ENCODE measurements at regions not wholly inside any gene's neighbourhood (a gene's known extent, or its start where the extent isn't known, plus 50 kb on each side); places are given as distances from the start of the nearest gene placed in this dataset.

GRCh38 chr5:121559832-121560231 is 291.9 kb upstream of the FTMT start:
- H3K4me3 ChIP-seq (replicated peaks in 1 of 2; ENCODE audit: low read depth in 1 of 2, low read length in 2 of 2), result no peak overlapping the region
- no peaks in the 10 kb centered on the region for H3K9me2 ChIP-seq (ENCODE audit: insufficient read depth)
- ChIA-PET POLR2A (no interaction called here), CTCF (no interaction called here), RAD21 (ENCODE audit: low non-redundant PET in 1 of 2, low total read pairs in 2 of 2, uncharacterized antibody in 2 of 2, unreplicated experiment in 2 of 2) (no interaction called here)
- no peak overlapping the region for H2AFZ ChIP-seq (ENCODE audit: low read depth, low read length, poor library complexity, severe bottlenecking)
- no peaks in the 10 kb centered on the region for H3K4me1 ChIP-seq (ENCODE audit: control insufficient read depth in 1 of 2, insufficient read depth in 2 of 2, low read length in 2 of 2)
- no peak overlapping the region for H3K4me2 ChIP-seq (ENCODE audit: low read length)
- no peak overlapping the region for H3K9ac ChIP-seq (ENCODE audit: low read length)
- H3K9me3 ChIP-seq (ENCODE audit: control insufficient read depth in 1 of 2, insufficient read depth in 1 of 2, low read depth in 1 of 2, low read length in 2 of 2), result no peaks in the 10 kb centered on the region
- no peak for ATAC-seq
- no peaks in the 10 kb centered on the region for H3K79me2 ChIP-seq (ENCODE audit: insufficient read depth, low read length)
- BruUV-seq (replicated peaks), result no TSS peak
- TF ChIP-seq JUND (IDR thresholded peaks at IDR 0.05), result no peak
- no peak for TF ChIP-seq POLR2A (IDR thresholded peaks at IDR 0.05; ENCODE audit: borderline replicate concordance, extremely low read depth, insufficient read depth, insufficient read length)
- TF ChIP-seq, protein P1, sequence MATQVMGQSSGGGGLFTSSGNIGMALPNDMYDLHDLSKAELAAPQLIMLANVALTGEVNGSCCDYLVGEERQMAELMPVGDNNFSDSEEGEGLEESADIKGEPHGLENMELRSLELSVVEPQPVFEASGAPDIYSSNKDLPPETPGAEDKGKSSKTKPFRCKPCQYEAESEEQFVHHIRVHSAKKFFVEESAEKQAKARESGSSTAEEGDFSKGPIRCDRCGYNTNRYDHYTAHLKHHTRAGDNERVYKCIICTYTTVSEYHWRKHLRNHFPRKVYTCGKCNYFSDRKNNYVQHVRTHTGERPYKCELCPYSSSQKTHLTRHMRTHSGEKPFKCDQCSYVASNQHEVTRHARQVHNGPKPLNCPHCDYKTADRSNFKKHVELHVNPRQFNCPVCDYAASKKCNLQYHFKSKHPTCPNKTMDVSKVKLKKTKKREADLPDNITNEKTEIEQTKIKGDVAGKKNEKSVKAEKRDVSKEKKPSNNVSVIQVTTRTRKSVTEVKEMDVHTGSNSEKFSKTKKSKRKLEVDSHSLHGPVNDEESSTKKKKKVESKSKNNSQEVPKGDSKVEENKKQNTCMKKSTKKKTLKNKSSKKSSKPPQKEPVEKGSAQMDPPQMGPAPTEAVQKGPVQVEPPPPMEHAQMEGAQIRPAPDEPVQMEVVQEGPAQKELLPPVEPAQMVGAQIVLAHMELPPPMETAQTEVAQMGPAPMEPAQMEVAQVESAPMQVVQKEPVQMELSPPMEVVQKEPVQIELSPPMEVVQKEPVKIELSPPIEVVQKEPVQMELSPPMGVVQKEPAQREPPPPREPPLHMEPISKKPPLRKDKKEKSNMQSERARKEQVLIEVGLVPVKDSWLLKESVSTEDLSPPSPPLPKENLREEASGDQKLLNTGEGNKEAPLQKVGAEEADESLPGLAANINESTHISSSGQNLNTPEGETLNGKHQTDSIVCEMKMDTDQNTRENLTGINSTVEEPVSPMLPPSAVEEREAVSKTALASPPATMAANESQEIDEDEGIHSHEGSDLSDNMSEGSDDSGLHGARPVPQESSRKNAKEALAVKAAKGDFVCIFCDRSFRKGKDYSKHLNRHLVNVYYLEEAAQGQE (IDR thresholded peaks at IDR 0.05; ENCODE audit: low read depth), result no peak
- no peak for TF ChIP-seq YY1 (IDR thresholded peaks at IDR 0.05; ENCODE audit: extremely low read depth, insufficient replicate concordance, low read depth, low read length)
- no peak for TF ChIP-seq SRF (IDR thresholded peaks at IDR 0.05; ENCODE audit: low read depth)
- no peak for TF ChIP-seq CTCF (IDR thresholded peaks at IDR 0.05 in 2 of 3, conservative IDR thresholded peaks at IDR 0.05 in 1 of 3; ENCODE audit: borderline replicate concordance in 1 of 3, insufficient read depth in 1 of 3, low read depth in 2 of 3, low read length in 2 of 3)
- no peak for TF ChIP-seq TCF7L2 (IDR thresholded peaks at IDR 0.05; ENCODE audit: borderline replicate concordance, extremely low read depth, insufficient read depth, insufficient read length)
- TF ChIP-seq RAD21 (IDR thresholded peaks at IDR 0.05; ENCODE audit: low read depth), result no peak
- TF ChIP-seq ZFX (IDR thresholded peaks at IDR 0.05), result no peak
- no peak for TF ChIP-seq EGR1 (IDR thresholded peaks at IDR 0.05; ENCODE audit: low read depth)
- no peak for TF ChIP-seq CBX3 (IDR thresholded peaks at IDR 0.05; ENCODE audit: low read depth)
- no peak for TF ChIP-seq ZBTB33 (IDR thresholded peaks at IDR 0.05; ENCODE audit: extremely low read depth, insufficient replicate concordance, low read length)
- no peak for TF ChIP-seq EZH2 (IDR thresholded peaks at IDR 0.05)
- TF ChIP-seq FOSL1 (IDR thresholded peaks at IDR 0.05; ENCODE audit: low read depth), result no peak
- H4K20me1 ChIP-seq (ENCODE audit: insufficient read depth), result no peaks in the 10 kb centered on the region
- DNase-seq (ENCODE audit: low read depth, low spot score), result no peak
- H3K36me3 ChIP-seq (ENCODE audit: control insufficient read depth in 1 of 2, insufficient read depth in 2 of 2, low read length in 2 of 2), result no peaks in the 10 kb centered on the region
- no peaks in the 10 kb centered on the region for H3K27me3 ChIP-seq (ENCODE audit: insufficient read depth, low read length)
- H3K27ac ChIP-seq (ENCODE audit: low read depth, low read length), result no peak overlapping the region
- intact Hi-C loops (cut with micrococcal nuclease), result no loop called here

Data from HCT116 (cell line).